ENCODE measurements at regions not wholly inside any gene's neighbourhood (a gene's known extent, or its start where the extent isn't known, plus 50 kb on each side); places are given as distances from the start of the nearest gene placed in this dataset.
"Not testable (repeated sequence)": the region's sequence is repeated elsewhere in the genome, so short reads cannot be mapped to it uniquely, and the experiment has no call there.

GRCh38 chrX:12042615-12043014 is 95.7 kb upstream of the FRMPD4 start:
- Mint-ChIP-seq H3K27me3 (no peaks in the 10 kb centered on the region), H3K9me3 (no peaks in the 10 kb centered on the region), H3K27ac (no peak overlapping the region)

GRCh38 chrX:12052109-12052508 is 86.2 kb upstream of the FRMPD4 start:
- Mint-ChIP-seq H3K4me1 (no peaks in the 10 kb centered on the region), H3K27me3 (no peaks in the 10 kb centered on the region), H3K4me3 (no peak overlapping the region), H3K27ac (no peak overlapping the region), H3K36me3 (no peaks in the 10 kb centered on the region), H3K9me3 (no peaks in the 10 kb centered on the region)
- no peak for DNase-seq (ENCODE audit: low spot score in 2 of 2)
- ATAC-seq (ENCODE audit: low read depth): no peak

More at GRCh38 chrX:12042615-12043014, 95.7 kb upstream of the FRMPD4 start:
- DNase-seq (ENCODE audit: low spot score in 2 of 2): no peak
- Mint-ChIP-seq H3K4me1 (no peaks in the 10 kb centered on the region), H3K4me3 (no peak overlapping the region), H3K36me3 (no peaks in the 10 kb centered on the region)
- no peak for ATAC-seq (ENCODE audit: low read depth)

- Mint-ChIP-seq H3K36me3 (no peaks in the 10 kb centered on the region), H3K4me1 (no peaks in the 10 kb centered on the region), H3K4me3 (no peak overlapping the region), H3K27ac (no peak overlapping the region), H3K27me3 (no peaks in the 10 kb centered on the region), H3K9me3 (no peaks in the 10 kb centered on the region)
- ATAC-seq (ENCODE audit: low read depth) (no peak), DNase-seq (ENCODE audit: low spot score in 2 of 2) (no peak)
Measured at GRCh38 chrX:12058087-12058486, 80.2 kb upstream of the FRMPD4 start.

- Mint-ChIP-seq H3K4me3 (no peak overlapping the region), H3K27me3 (no peaks in the 10 kb centered on the region), H3K27ac (no peak overlapping the region), H3K36me3 (no peaks in the 10 kb centered on the region), H3K9me3 (no peaks in the 10 kb centered on the region), H3K4me1 (no peaks in the 10 kb centered on the region)
- ATAC-seq (ENCODE audit: low read depth) (no peak), DNase-seq (ENCODE audit: low spot score in 2 of 2) (no peak)
Measured at GRCh38 chrX:12060489-12061260, 77.6 kb upstream of the FRMPD4 start.

GRCh38 chrX:12065251-12065650 is 73.0 kb upstream of the FRMPD4 start:
- no peaks in the 10 kb centered on the region for H3K36me3 Mint-ChIP-seq

GRCh38 chrX:12076046-12076445 is 62.2 kb upstream of the FRMPD4 start:
- Mint-ChIP-seq H3K27ac (no peak overlapping the region), H3K36me3 (no peaks in the 10 kb centered on the region), H3K9me3 (no peaks in the 10 kb centered on the region), H3K4me3 (no peak overlapping the region), H3K27me3 (peaks cover 11% of the 10 kb centered on the region), H3K4me1 (no peaks in the 10 kb centered on the region)
- no peak for ATAC-seq (ENCODE audit: low read depth)
- no peak for DNase-seq (ENCODE audit: low spot score in 2 of 2)

More at GRCh38 chrX:12065251-12065650, 73.0 kb upstream of the FRMPD4 start:
- Mint-ChIP-seq H3K9me3 (no peaks in the 10 kb centered on the region), H3K27ac (no peak overlapping the region), H3K4me1 (no peaks in the 10 kb centered on the region), H3K27me3 (peaks cover 12% of the 10 kb centered on the region), H3K4me3 (no peak overlapping the region)
- no peak for DNase-seq (ENCODE audit: low spot score in 2 of 2)
- no peak for ATAC-seq (ENCODE audit: low read depth)

GRCh38 chrX:12080265-12080664 is 58.0 kb upstream of the FRMPD4 start:
- peak in 1 of 2 donors; percentile 1 for DNase-seq (ENCODE audit: low spot score in 2 of 2)
- H3K27ac Mint-ChIP-seq: no peak overlapping the region
- peaks cover 2% of the 10 kb centered on the region for H3K9me3 Mint-ChIP-seq
- H3K36me3 Mint-ChIP-seq: peaks cover 2% of the 10 kb centered on the region
- peaks cover 5% of the 10 kb centered on the region for H3K27me3 Mint-ChIP-seq
- H3K4me1 Mint-ChIP-seq: no peaks in the 10 kb centered on the region
- ATAC-seq (ENCODE audit: low read depth): no peak
- no peak overlapping the region for H3K4me3 Mint-ChIP-seq

- H3K27ac Mint-ChIP-seq; H3K4me1 Mint-ChIP-seq; H3K9me3 Mint-ChIP-seq; DNase-seq (ENCODE audit: low spot score in 2 of 2); ATAC-seq (ENCODE audit: low read depth); H3K4me3 Mint-ChIP-seq; H3K36me3 Mint-ChIP-seq; H3K27me3 Mint-ChIP-seq: not testable (repeated sequence)
Measured at GRCh38 chrX:12082959-12083358, 55.3 kb upstream of the FRMPD4 start.
